HG03571 (cell line): ENCODE measurements at regions not wholly inside any gene's neighbourhood (a gene's known extent, or its start where the extent isn't known, plus 50 kb on each side); places are given as distances from the start of the nearest gene placed in this dataset.
"Not testable (repeated sequence)": the region's sequence is repeated elsewhere in the genome, so short reads cannot be mapped to it uniquely, and the experiment has no call there.

Source experiments
- ATAC-seq: cut with Tn5 transposase; IDR thresholded peaks from one replicate; pipeline ENCODE4 v1.9.1; 2021; ENCODE audit not compliant: unreplicated experiment

DNA sequence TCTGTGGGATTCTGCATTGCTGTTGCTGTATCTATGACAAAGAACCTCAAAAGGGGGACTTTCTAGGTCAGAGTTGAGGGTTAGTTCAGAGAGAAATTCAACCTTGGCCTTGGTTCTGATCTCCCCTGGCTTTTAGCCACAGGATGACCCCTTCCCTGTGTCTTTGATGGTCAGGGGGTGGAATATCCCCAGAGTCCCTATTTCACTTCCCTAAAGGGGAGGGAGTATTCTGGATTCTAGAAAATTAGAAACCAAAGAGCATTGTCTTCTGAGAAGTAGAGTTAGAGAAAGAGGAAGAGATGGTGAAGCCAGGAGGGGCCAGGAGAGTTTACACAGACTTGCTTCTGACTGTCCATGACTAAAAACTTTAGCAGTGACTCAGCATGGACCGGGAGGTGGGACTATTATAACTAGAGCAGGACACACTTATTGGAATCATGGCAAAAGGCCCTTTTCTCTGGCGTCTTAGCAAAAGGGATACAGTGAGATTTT is 56.2 kb upstream of the LPAR1 start:
- no peak for ATAC-seq

DNA sequence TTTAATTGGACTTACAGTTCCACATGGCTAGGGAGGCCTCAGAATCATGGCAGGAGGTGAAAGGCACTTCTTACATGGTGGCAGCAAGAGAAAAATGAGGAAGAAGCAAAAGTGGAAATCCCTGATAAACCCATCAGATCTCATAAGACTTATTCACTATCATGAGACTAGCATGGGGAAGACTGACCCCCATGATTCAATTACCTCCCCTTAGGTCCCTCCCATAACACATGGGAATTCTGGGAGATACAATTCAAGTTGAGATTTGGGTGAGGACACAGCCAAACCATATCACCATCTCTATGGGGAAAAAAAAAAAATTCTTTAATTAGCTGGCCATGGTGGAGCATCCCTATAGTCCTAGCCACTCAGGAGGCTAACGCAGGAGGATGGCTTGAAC is 53.9 kb upstream of the LPAR1 start:
- ATAC-seq: not testable (repeated sequence)
